ENCODE measurements at regions not wholly inside any gene's neighbourhood (a gene's known extent, or its start where the extent isn't known, plus 50 kb on each side); places are given as distances from the start of the nearest gene placed in this dataset.

GRCh38 chr2:215876937-215877238 lies 136.5 kb downstream of the MREG start:
- ChIA-PET POLR2A (ENCODE audit: partially characterized antibody) (no interaction called here), CTCF (ENCODE audit: partially characterized antibody) (interaction anchor here (0.6 to 1.7 kb wide), 9 partner anchors 10 to 340 kb away, joined by 3 to 6 read pairs (median 4); no protein-coding TSS in a partner anchor)
- Histone ChIP-seq H2BK5ac (ENCODE audit: low read depth, low read length) (no peak overlapping the region), H3K23me2 (ENCODE audit: low read depth, low read length) (no peaks in the 10 kb centered on the region), H2BK12ac (ENCODE audit: low read depth, low read length) (no peak overlapping the region), H3K4me2 (ENCODE audit: insufficient read depth in 1 of 2, low read depth in 2 of 2, low read length in 2 of 2) (no peak overlapping the region), H2AFZ (ENCODE audit: low read length) (no peak overlapping the region), H4K20me1 (replicated peaks in 1 of 2; ENCODE audit: control insufficient read depth in 1 of 2, insufficient read depth in 2 of 2, low read length in 2 of 2) (no peaks in the 10 kb centered on the region), H2AK5ac (ENCODE audit: low read depth, low read length) (no peak overlapping the region), H3K23ac (ENCODE audit: insufficient read length) (no peak overlapping the region), H4K5ac (ENCODE audit: insufficient read length, low read depth, low read length) (no peak overlapping the region), H2BK20ac (ENCODE audit: low read length) (no peak overlapping the region), H2BK120ac (replicated peaks; ENCODE audit: low read depth, low read length) (no peak overlapping the region), H3K4me1 (replicated peaks in 1 of 4; ENCODE audit: control insufficient read depth in 3 of 4, insufficient read depth in 4 of 4, low read length in 3 of 4) (no peaks in the 10 kb centered on the region), H3K4me3 (ENCODE audit: extremely low read depth in 1 of 4, insufficient read depth in 2 of 4, low read depth in 3 of 4, low read length in 4 of 4) (no peak overlapping the region), H2BK15ac (ENCODE audit: low read length) (no peak overlapping the region), H3K27me3 (replicated peaks in 1 of 4; ENCODE audit: control insufficient read depth in 3 of 4, extremely low read depth in 1 of 4, insufficient read depth in 3 of 4, low read length in 3 of 4) (no peaks in the 10 kb centered on the region), H3K9ac (replicated peaks in 1 of 4; ENCODE audit: extremely low read depth in 1 of 4, low read depth in 3 of 4, low read length in 3 of 4) (no peak overlapping the region), H3K56ac (replicated peaks; ENCODE audit: insufficient read length, low read depth, low read length) (no peak overlapping the region), H3K27ac (ENCODE audit: low read depth, low read length) (no peak overlapping the region), H4K8ac (ENCODE audit: extremely low read depth, insufficient read depth, low read length) (no peak overlapping the region), H3K79me1 (ENCODE audit: low read depth, low read length) (no peaks in the 10 kb centered on the region), H3K79me2 (ENCODE audit: control insufficient read depth in 1 of 2, insufficient read depth in 2 of 2, low read length in 2 of 2) (no peaks in the 10 kb centered on the region), H3K4ac (replicated peaks; ENCODE audit: insufficient read length, low read depth, low read length) (no peak overlapping the region), H3K14ac (ENCODE audit: insufficient read length) (no peak overlapping the region), H4K91ac (replicated peaks; ENCODE audit: insufficient read length, low read length) (no peak overlapping the region), H3K9me3 (ENCODE audit: insufficient read depth in 2 of 2, low read depth in 1 of 2, low read length in 1 of 2) (peaks cover 0 to 3% of the 10 kb centered on the region in 2 experiments; a peak in 2 of 4 replicates), H3K18ac (ENCODE audit: extremely low read depth, low read length) (no peak overlapping the region), H3K36me3 (ENCODE audit: control insufficient read depth in 2 of 4, insufficient read depth in 4 of 4, low read length in 3 of 4) (no peaks in the 10 kb centered on the region)
- DNase-seq (ENCODE audit: low read depth in 1 of 2, low spot score in 2 of 2) (no peak), FAIRE-seq (no peak)
- WGBS, 2 experiments (ENCODE audit: extremely low coverage in 1 of 2, insufficient coverage in 1 of 2, insufficient read length in 1 of 2, insufficient replicate concordance in 2 of 2, low coverage in 1 of 2, low lambda C conversion rate in 2 of 2, missing lambda C conversion rate in 1 of 2): 94% methylated on average over 1 of the region's 1 CpG; no CpG with 5 or more reads in 1 of the 2 experiments
- TF ChIP-seq YY1 (IDR thresholded peaks at IDR 0.05; ENCODE audit: low read depth, low read length) (no peak), HDAC6 (IDR thresholded peaks at IDR 0.05; ENCODE audit: low read depth, low read length) (no peak), SIRT6 (IDR thresholded peaks at IDR 0.05; ENCODE audit: low read length) (no peak), RBBP5 (IDR thresholded peaks at IDR 0.05; ENCODE audit: borderline replicate concordance, low read depth, low read length) (no peak), BACH1 (IDR thresholded peaks at IDR 0.05; ENCODE audit: low read length) (no peak), CBX8 (IDR thresholded peaks at IDR 0.05; ENCODE audit: borderline replicate concordance, low read depth, low read length) (no peak), JUN (IDR thresholded peaks at IDR 0.05; ENCODE audit: low read depth, low read length) (no peak), FOSL1 (IDR thresholded peaks at IDR 0.05; ENCODE audit: insufficient read depth, low read depth, low read length) (no peak), SAP30 (IDR thresholded peaks at IDR 0.05; ENCODE audit: insufficient read depth, insufficient replicate concordance, low read length) (no peak), RFX5 (IDR thresholded peaks at IDR 0.05; ENCODE audit: borderline replicate concordance, low read depth, low read length) (no peak), BRCA1 (IDR thresholded peaks at IDR 0.05; ENCODE audit: low read depth, low read length) (no peak), CTBP2 (IDR thresholded peaks at IDR 0.05; ENCODE audit: borderline replicate concordance, insufficient read depth, insufficient read length, low read length) (no peak), EGR1 (IDR thresholded peaks at IDR 0.05; ENCODE audit: borderline replicate concordance, low read depth, low read length) (no peak), CHD1 (IDR thresholded peaks at IDR 0.05; ENCODE audit: low read depth, low read length) (no peak), HDAC2 (IDR thresholded peaks at IDR 0.05; ENCODE audit: borderline replicate concordance in 1 of 2, low read depth in 2 of 2, low read length in 2 of 2) (no peak)

Measured in H1 (cell line).